A673 (cell line): ENCODE measurements at regions not wholly inside any gene's neighbourhood (a gene's known extent, or its start where the extent isn't known, plus 50 kb on each side); places are given as distances from the start of the nearest gene placed in this dataset.

Experiments
- CTCF ChIP-seq: fragments of 300-800, 200-600 bp; sonication (generic); conservative IDR thresholded peaks from 2 replicates; pipeline ENCODE4 v1.5.1; 2017; ENCODE audit warnings: low read depth, mild to moderate bottlenecking, antibody characterized with exemption, low read length, moderate library complexity, mixed read lengths
- EZH2 ChIP-seq: fragments of 200-600 bp; sonication (generic); IDR thresholded peaks from 2 replicates; pipeline ENCODE4 v1.6.1; 2017; ENCODE audit warnings: borderline replicate concordance, low read depth, mild to moderate bottlenecking, mixed read lengths, antibody characterized with exemption, low read length; ENCODE audit not compliant: poor library complexity, severe bottlenecking

GRCh38 chr13:109483284-109483683, 303.1 kb downstream of the IRS2 start:
- TF ChIP-seq CTCF (no peak), EZH2 (no peak)
